Tibial nerve (tissue), 4 donors: ENCODE measurements at regions not wholly inside any gene's neighbourhood (a gene's known extent, or its start where the extent isn't known, plus 50 kb on each side); places are given as distances from the start of the nearest gene placed in this dataset.

ENCODE experiments used
- CTCF ChIP-seq, 5 experiments: fragments of 200-600 bp in 3 of 5; fragments of 450-650 bp in 2 of 5; sonication (generic) in 3 of 5; IDR thresholded peaks; one replicate each; pipeline ENCODE4 v1.5.1; 2016 to 2019; ENCODE audit warnings: antibody characterized with exemption in 5 of 5, mild to moderate bottlenecking in 3 of 5, moderate library complexity in 2 of 5
- EP300 ChIP-seq, 2 donors: sonication (generic); formaldehyde crosslinking; IDR thresholded peaks; one replicate each; pipeline ENCODE4 v1.6.1; 2017; ENCODE audit warnings: antibody characterized with exemption in 2 of 2, mild to moderate bottlenecking in 1 of 2
- POLR2A ChIP-seq, 2 donors: fragments of 450-650 bp; IDR thresholded peaks; one replicate each; pipeline ENCODE4 v1.6.1; 2017; ENCODE audit warnings: antibody characterized with exemption in 2 of 2, mild to moderate bottlenecking in 2 of 2, moderate library complexity in 2 of 2

GRCh38 chr5:68946728-68947127, 147.1 kb upstream of the SLC30A5 start:
- TF ChIP-seq POLR2A (IDR thresholded peaks at IDR 0.05) (no peak), CTCF (IDR thresholded peaks at IDR 0.05) (no peak), EP300 (IDR thresholded peaks at IDR 0.05) (no peak)
